Fibroblast of villous mesenchyme (primary cell): ENCODE measurements at regions not wholly inside any gene's neighbourhood (a gene's known extent, or its start where the extent isn't known, plus 50 kb on each side); places are given as distances from the start of the nearest gene placed in this dataset.

ENCODE experiments used
- DNase-seq: peaks from one replicate; pipeline ENCODE4 v3.0.0-alpha.2; 2010; ENCODE audit warnings: low read depth
- H3K4me3 ChIP-seq: 2 replicates; pipeline ENCODE4 v1.5.1; 2011; ENCODE audit warnings: low read depth, mild to moderate bottlenecking, low read length
- TF ChIP-seq, protein P1 (sequence below): IDR thresholded peaks from 2 replicates; pipeline ENCODE4 v1.5.1; 2012; ENCODE audit warnings: low read depth, mild to moderate bottlenecking, low read length; ENCODE audit not compliant: insufficient read depth

DNA sequence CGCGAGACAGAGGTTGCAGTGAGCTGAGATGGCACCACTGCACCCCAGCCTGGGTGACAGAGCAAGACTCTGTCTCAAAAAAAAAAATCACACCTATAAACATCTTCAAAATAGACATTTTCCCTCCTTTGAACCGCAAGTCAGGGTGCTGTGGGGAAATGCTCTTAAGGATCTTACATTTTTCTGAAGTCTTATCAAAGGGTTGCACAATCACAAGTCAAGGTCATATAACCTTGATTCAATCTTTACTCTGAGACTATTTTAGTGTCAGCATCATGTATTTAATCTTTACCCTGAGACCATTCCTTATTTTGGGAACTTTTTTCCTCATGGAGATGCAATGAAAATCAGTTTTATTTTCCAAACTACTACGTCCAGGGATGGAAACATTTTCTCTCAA lies 62.8 kb upstream of the RANBP3L start:
- no peak for DNase-seq
- TF ChIP-seq, protein P1, sequence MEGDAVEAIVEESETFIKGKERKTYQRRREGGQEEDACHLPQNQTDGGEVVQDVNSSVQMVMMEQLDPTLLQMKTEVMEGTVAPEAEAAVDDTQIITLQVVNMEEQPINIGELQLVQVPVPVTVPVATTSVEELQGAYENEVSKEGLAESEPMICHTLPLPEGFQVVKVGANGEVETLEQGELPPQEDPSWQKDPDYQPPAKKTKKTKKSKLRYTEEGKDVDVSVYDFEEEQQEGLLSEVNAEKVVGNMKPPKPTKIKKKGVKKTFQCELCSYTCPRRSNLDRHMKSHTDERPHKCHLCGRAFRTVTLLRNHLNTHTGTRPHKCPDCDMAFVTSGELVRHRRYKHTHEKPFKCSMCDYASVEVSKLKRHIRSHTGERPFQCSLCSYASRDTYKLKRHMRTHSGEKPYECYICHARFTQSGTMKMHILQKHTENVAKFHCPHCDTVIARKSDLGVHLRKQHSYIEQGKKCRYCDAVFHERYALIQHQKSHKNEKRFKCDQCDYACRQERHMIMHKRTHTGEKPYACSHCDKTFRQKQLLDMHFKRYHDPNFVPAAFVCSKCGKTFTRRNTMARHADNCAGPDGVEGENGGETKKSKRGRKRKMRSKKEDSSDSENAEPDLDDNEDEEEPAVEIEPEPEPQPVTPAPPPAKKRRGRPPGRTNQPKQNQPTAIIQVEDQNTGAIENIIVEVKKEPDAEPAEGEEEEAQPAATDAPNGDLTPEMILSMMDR, result no peak
- no peak overlapping the region for H3K4me3 ChIP-seq

DNA sequence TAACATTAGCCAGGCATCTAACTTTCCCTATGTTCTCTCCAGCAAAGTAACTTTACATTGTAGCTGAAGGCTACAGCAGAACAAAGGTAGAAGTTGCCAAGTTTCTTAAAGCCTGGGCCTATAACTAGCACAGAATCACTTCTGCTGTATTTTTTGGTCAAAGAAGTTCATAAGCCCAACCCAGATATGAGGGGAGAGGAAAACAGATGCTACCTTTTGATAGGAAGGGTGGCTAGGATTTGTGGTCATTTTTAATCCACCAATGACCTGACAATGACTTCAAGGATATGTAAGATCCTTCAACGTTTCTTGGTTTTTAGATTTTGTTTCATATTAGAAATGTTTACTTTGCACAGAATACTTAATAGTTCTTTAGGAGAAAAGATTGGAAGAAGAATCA lies 64.2 kb upstream of the RANBP3L start:
- TF ChIP-seq, protein P1, result no peak
- no peak for DNase-seq
- H3K4me3 ChIP-seq, result no peak overlapping the region

DNA sequence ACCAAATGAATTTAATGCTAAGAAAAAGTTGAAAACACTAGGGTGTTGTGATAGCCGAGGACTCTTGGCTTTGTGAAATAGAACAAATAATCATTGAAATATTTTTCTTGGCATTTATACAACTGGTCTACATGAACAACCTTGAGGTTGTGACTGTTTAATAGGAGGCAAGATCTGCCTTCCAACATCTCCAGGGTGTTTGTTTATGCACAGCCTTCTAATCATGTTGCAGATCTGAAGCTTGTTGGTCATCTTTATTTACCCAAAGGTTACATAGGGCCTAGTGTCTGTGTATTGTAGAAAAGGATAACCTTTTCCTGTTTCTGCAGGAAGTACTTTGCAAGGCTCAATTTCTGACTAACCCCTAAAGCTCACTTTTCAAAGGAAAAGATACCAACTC lies 65.2 kb upstream of the RANBP3L start:
- no peak overlapping the region for H3K4me3 ChIP-seq
- peak; percentile 38 for DNase-seq
- TF ChIP-seq, protein P1, result no peak

DNA sequence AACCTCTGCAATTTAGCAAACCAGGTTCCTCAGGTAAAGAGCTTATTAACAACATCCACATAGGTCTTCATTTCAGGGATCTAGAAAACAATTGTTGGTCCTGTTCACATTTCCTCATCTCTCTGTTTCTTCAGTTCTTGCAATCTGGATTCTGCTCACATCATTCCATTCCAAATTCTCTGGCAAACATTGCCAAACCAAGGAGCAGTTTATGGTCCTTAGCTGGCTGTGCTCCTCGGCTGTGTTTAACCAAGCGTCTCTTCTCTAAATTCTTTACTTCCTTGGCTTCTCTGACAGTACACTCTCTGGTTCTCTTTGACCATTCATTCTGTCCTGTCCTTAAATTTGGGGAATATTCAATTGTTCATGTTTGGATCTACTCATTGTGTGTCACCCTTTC lies 65.8 kb upstream of the RANBP3L start:
- no peak overlapping the region for H3K4me3 ChIP-seq
- peak; percentile 60 for DNase-seq
- TF ChIP-seq, protein P1, result no peak

DNA sequence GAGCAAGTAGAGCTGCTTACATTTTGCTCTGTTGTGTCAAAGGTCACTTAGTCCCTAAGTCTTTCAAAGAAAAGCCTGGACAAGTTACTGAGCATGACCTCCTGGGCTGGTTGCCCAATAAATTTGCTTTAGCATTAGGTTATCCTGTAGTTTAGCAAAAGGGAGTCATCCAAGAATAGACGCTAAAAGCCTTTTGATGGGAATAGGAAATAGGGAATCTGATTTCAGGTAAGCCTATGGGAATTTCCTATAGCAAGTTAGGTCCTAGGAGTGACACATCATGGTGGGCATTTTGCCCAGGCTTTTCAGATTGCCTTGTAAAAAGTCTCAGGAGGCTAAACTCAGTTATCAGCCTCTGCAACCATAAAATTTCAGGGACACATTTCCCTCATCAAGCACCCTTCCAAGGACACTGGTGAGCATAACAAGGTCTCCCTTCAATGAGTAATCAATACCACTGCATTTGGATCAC lies 67.6 kb upstream of the RANBP3L start:
- DNase-seq, result peak; percentile 42
- TF ChIP-seq, protein P1, result no peak
- H3K4me3 ChIP-seq, result no peak overlapping the region

DNA sequence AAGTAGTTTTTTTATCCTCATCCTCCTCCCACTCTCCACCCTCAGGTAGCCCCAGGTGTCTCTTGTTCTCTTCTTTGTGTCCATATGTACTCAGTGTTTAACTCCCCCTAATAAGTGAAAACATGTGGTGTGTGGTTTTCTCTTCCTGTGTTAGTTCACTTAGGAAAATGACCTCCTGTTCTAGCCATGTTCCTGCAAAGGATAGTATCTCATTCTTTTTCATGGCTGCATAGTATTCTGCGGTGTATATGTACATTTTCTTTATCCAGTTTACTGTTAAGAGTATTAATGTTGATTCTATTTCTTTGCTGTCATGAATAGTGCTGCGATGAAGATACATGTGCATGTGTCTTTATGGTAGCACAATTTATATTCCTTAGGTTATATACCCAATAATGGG lies 68.4 kb upstream of the RANBP3L start:
- no peak for DNase-seq
- TF ChIP-seq, protein P1, result no peak

DNA sequence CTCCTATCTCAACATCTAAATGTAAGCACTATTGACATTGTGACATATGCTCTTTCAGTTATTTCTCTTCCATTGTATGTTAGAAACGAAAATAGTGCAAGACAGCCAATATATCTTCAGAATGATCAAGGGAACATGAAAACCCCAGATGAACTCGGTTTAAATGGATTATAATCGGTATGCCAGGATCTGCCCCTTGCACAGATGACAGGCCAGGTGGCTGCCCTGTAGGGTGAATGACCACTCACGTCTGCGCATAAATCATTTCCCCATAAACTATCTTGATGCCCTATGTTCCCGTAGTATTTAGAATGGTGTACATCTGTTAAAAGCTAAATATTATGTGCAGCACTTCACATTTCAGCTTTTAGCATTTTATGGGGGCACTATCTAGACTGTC lies 69.7 kb upstream of the RANBP3L start:
- peak; percentile 38 for DNase-seq
- TF ChIP-seq, protein P1, result no peak
- H3K4me3 ChIP-seq, result no peak overlapping the region

More for the DNA sequence above, 68.4 kb upstream of the RANBP3L start:
- H3K4me3 ChIP-seq, result no peak overlapping the region
